Dedifferentiated amniotic fluid mesenchymal stem cell (primary cell): ENCODE measurements at regions not wholly inside any gene's neighbourhood (a gene's known extent, or its start where the extent isn't known, plus 50 kb on each side); places are given as distances from the start of the nearest gene placed in this dataset.

Experiments
- DNase-seq: peaks from one replicate; pipeline ENCODE4 v3.0.0-alpha.2; 2016; ENCODE audit errors: extremely low spot score

DNA sequence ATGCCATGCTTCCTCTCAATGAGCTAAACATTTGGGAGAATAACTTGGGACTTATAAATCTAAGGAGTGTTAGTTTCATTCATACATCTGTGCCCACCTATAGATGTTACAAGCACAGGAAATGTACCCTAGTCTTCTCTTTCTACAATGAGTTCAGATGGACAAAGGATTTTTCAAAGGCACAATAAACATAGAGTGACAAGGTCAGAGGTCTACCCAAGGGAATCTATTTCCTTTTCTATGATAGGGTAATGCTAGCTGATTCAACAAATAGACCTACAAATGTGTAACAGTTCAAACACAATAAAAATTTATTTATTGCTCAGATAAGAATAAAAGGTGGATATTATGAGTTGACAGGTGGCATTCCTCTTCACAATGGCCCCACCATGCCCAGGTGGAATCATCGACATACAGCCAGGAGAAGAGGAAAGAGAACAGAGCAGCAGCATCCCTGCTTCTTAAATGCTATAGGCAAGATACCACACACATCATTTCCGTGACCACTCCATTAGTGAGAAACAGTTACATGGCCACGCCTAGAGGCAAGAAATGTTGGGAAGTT is 421.8 kb downstream of the HNRNPD start:
- no peak for DNase-seq

DNA sequence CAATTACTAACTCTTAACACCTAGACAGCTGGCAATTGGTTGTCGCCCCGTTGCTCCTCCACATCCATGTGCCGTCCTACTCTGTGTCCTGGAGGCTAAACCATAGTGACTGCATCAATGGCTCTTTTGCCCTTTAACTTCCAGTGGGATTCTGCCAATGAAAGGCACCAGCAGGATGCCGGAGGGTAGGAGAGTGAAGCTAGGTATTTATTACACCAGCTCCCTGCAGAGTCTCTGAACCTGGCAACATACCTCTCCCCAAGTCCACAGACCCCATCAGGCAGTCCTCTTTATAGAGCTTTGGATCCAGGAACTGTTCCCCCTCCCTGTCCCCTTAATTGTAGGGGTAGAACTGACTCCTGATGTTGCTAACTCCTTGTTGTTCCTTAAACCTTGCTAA is 426.8 kb downstream of the HNRNPD start:
- DNase-seq = no peak

DNA sequence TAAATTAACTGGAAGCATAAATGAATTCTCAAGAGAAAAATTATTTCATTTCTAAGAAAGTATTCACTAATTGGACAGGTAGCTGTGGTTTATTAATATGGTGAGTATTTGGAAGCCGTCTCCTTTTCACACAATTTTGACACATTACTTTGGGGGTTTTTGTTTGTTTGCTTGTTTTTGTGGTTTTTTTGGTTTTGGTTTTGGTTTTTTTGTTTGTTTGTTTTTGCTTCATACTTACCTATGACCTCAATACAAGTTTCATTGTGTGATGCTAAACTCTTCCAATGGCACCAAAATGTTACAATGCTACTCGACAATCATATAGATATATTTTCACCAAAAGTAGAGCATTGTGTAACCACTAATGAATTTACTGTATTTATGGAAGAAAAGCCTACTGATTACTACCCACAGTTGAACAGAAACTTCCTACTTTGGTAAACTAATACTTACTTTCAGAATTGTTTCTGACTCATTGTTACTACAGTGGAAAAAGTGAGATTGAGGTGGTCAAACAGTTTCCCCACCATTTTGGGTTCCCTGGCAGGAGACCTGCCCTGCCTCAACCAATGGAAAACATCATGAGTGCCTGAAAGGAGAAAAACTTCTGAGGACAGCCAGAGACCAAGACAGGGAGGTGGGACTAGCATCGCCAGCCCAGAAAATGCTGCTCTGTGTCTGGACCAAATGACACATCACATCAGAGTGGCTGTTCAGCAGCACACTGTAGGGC is 443.1 kb downstream of the HNRNPD start:
- DNase-seq = no peak

DNA sequence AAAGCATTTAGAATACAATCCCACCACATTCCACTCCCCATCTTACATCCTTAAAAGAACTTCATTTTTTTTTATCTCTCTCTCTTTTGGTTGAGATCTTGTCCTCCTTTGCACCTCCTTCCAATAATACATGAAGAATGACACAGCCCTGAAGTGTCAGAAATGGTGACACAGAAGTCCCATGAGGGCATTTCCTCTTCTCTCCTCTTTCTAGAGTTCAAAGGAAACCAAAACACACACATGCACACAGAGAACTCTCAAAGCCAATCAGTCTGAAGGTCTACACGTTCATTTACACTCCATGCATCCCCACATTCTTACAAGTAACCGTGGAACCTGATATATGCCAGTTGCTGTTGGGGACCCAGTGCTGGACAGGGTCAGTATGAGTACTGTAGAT is 450.7 kb downstream of the HNRNPD start:
- no peak for DNase-seq

DNA sequence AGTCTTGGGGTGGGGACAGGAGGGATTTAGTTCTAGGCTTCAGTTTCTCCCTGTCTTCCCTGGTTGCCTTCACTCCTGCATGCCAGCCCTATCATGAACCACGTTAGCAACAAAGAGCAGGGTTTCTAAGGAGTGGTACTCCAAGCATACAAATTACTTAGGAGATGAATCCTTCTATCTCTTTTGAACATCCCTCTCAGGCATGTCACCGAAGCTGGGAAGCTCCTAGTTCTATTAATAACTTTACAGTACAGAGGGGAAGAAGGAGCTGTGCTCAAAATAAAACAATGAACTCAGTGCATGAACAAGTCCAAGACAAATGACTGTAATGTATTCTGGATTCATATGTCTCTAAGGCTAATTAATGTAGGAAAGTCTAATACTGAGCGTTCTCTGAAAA is 450.6 kb upstream of the RASGEF1B start:
- no peak for DNase-seq

DNA sequence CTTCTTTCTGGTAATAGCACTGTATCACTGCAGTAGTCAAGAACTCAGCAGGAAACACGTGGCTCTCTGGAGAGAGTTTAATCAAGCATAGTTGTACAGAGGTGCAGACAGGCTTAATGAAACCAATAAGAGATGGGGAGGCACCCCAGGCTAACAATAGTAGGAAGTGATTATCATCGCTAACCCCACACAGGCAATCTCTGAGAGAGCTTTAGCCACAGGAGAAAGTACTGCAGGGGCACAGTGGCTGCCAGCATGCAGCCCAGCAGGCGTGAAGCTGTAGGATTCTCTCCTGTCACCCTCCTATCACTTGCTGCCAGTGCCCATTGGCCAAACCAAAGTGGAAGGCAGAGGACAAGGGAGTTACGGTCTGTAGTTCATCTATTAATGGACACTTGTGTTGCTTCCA is 450.0 kb upstream of the RASGEF1B start:
- DNase-seq = no peak

DNA sequence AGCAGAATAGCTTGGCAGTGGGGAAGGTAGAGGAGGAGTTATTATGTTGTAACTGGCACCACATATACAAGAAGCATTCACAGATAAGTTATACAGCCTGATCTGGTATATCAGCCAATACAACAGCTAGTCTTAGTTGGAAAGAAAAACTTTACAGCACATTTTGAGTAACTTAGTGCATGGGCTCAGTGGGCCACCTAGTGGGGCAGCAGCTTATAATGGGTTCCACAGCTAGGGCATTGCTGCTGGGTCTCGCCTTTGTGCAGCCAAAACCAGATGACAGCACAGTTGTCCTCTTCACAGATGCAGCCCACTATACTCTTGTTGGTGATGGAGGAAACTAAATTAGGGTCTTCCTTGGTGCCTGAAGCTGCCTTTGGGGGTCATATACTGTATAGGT is 448.1 kb upstream of the RASGEF1B start:
- DNase-seq = no peak

DNA sequence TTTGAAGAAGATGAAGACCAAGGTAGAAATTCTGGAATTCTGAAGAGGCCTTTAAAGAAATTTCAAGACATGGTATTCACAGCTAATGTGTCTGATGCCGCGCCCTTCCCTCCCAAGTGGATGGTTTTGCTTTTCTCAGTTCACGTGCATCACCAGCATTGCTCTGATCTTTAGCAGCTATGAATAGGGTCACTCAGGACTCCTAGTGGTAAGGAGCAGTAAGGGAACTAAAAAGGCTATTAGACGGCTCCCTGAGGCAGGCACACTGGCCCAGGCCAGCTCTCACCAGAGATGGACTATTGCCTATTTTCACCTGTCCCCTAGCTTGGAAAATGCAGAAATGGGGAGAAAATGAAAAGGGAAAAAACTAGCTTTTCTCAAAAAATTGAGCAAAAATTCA is 447.5 kb upstream of the RASGEF1B start:
- DNase-seq = no peak

DNA sequence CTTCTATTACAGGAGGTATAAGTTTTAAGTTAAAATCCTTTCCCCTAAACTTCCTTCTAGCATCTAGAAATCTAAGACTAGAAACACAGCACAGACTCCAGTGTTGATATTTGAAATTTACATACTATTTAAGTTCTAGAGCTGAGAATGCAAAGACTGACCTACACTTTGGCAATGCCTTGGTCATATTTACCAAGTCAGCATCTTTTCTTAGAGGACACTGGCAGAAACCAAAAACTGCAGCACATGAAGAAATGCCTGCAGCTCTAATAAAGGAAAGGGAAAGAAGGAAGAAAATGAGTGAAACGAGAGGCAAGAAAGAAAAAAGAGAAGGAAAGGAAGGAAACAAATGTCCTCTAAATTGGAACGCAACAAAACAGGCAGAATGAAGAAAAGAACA is 443.7 kb upstream of the RASGEF1B start:
- DNase-seq = no peak

DNA sequence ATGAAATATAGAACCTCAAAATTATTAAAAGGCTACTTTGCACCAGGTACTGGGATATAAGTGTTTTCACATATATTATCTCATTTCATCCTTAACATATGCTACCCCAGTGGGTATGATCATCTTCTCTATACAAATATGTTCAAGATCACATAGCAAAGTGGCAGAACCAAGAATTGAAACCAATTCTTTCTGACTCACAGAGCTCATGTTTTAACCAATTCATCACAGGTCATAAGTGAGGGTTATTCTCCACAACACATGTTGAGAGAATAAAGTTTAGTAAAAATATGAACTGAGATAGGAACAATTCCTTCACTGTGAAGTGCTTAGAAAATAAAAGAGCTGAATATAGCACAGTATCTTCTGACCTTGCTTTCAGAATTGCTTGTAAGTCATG is 442.9 kb upstream of the RASGEF1B start:
- no peak for DNase-seq

DNA sequence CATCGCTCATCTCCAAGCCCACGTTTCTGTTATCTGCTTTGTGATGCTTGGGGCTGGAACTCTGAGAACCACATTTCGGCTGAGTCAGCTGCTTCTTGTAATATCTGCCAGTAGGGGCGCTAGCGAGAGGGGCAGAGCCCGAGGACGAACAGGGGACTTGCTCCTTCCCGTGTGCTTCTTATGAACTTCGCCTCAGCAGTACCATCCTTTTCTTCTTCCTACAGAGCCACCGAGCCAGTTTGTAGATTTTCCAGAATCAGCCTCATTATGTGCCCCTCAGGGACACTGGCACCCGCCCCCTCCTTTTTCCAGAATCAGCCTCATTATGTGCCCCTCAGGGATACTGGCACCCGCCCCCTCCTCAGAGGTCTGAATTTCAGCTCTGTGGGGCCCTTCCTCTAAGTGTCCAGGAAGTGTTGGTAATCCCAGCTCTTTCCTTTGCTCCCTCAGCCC is 441.7 kb upstream of the RASGEF1B start:
- no peak for DNase-seq

DNA sequence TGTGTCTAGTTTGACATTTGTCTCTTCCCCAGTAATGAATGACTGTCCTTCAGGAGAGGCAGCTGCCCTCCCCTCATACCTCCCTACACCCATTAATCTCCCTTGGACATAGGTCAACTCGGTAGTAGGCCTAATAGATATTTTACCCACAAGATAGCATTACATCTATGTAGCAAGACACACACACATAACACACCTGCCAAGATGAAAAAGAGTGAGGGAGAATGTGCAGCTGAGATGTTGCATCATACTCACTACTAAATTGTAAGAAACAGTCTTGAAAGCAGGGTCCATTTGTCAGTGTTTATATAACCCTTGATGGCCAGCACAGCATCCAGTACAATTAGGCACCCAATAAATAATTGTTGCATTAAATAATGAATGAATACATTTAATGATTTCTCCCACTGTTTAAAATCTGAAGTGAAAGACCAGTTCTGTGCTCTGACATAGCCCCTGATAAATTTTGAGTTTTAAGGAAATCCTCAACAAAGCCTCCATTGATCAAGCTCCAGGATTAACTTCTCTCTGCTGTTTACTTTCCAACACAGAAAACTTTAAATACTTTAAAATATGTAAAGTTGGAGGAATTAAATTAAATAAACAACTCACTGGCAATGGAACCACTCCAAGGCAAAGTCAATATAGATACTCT is 440.8 kb upstream of the RASGEF1B start:
- DNase-seq = no peak

DNA sequence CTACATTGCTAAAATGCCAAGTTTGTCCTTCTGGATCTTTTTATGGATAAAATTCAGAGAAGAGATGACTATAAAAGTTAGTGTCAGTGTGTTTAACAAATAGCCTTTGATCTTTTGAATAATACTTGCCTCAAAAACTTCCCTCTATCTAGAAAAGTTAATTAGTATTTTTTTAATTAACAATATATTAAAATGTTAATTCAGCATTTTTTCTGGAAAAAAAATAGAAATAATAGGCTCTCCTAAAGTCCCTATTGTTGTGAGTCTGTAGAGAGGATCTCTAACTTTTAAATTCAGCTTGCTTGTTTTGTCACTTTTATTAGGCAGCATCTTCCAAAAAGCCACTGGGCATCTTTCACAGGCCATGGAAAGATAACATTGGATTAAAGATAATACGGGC is 435.2 kb upstream of the RASGEF1B start:
- no peak for DNase-seq

DNA sequence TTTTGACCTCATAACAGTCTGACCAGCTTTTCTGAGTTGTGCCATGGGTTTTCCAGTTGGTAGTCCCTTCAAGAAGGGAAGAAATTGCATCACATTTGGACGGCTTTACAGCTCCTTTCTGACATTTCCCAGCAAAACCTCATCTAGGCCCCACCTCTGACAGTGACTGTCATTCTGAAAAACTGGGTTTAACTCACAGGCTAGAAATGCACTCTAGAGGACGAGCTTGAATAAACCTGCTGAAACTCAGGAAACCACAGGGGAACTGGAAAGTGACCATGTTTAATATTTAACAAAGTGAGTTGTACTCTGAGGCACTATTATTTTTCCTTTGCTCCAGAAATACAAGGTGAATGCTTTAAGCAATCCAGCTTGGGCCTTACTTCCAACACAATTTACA is 434.3 kb upstream of the RASGEF1B start:
- DNase-seq = no peak

DNA sequence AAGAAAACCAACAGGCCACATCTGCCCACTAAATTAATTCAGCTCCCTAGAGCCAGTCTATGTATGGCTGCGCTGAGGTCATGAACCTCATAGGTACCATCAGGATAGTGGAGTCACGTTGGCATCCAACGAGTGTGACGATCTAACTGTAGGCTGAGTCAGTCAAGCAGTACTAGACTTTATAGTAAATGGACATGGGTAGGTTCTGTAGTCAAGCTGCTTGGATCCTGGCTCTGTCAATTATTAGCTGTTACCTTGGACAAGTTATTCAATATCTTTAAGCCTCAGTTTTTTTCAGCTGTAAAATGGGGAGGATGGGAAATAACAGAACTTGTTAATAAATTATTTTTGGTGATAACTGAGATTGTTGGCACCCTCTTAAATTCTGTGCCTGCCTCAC is 432.4 kb upstream of the RASGEF1B start:
- no peak for DNase-seq

DNA sequence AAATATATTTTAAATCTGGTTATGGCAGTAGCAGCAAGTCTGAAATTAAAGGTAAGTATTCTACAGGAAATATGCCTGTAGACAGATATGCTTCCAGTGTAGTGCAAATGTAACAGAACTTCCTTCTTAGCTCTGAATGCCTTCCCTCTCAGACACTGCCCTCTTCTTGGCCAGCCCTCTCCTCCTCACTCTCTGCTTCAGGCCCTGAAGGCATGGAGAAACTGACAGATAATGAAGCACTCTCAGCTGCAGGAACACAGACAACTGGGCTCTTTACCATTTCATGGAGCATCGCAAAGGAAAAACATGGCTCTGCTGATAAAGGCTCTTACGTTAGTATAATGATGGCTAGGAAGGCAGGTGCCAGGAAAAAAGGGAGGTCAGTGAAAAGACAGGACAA is 431.5 kb upstream of the RASGEF1B start:
- no peak for DNase-seq

DNA sequence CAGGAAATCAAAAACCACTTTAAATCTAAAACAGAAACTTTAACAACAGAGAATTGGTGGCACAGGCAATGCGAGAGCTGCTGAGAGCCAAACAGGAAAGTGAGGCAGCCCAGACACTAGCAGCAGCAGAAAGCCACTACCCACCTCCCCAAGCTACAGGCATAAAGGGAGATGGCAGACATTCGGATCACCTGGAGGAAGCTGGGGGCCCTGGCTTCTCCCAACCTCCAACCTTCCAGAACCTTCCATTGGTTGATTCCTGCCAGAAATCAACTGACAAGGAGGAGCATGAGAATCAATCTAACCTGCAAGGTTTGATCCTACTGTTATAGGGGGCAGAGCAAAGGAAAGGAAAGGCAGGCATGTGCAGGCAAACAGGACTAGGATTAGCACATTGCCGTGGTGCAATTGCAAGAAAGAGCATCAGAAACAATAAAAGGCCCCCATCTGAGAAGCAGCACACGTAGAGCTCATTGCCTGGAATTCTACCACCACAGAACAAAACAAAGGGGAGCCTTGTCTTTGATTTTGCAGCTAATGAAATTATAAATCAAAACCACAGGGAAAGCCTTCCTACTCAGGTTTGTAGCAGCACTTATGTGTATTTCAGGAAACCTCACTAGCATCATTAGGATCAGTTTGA is 427.3 kb upstream of the RASGEF1B start:
- no peak for DNase-seq

DNA sequence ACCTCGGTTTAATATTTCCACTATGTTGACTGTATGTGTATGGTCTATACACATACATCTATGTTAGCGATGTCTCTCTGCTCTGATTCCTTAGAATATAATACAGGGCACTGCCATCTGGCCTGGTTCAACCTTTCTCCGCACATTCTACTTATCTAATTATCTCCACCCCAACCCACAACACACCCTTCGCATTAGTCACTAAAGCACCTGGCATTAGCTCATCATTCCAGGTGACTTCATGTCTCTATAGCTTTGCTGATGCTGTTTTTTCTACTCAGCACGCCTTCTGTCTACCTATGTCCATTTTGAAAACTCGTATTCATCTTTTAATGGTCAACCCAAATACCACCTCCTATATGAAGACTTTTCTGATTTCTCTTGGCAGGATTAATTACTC is 425.2 kb upstream of the RASGEF1B start:
- no peak for DNase-seq

DNA sequence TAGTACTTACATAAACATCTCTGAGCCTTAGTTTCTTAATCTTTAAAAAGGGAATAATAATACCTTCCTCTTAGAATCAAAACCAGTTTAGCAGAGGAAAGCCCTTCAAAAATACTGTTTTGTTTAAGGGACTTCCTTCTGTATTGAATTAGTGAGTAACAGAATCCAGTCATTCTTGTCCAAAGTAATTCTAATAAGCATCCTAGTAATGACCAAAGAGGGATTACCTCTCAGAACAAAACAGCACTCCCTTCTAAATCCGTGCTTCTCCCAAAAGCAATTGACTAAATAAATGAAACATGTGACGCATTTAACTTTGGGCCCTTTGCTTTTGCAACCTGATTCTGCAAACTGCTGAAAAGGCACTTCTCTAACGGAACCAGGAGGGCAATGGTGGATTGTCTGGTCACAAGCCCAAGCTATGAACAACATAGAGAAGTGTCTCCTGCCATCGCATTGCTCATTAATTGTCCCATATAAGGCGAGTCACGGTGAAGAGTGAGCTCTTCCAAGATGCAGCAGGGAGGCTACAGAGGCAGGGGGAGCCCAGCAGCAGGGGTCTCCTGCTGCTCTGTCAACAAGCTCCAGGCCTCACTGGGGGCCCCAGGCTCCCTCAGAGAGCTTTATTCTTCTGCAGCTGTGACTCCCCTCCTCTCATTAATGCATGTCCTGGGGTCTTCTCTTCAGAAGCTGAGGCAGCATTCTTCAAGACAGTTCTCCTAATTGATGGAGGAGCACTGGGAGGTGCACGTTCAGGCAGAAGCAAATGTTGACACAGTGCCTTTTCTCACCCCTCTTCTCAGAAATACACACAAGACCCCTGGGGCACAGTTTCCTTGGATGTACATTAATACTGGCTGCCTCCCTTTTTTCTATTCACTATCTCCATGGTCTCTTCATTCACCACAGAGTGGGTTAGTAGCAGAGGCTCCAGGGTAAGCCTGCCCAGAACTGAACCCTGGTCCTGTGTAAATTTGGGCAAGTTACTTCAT is 419.6 kb upstream of the RASGEF1B start:
- DNase-seq = no peak

DNA sequence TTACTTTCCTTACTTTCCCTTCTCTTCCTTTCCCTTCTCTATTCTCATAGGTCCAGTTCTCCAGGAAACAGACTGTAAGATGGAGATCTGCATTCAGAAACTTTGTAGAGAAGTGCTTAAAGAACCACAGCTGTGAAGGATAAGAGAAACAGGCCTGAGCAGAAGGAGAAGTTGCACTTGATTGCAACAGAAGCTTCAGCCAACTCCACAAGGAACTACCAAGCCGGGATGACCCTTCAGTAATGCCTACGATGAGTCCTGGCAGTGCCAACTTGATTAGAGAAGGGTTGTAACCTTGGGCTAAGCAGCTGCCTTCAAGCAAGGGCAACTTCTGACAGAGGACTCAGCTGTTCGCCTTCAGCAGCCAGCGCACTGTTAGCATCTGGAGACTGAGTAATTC is 413.3 kb upstream of the RASGEF1B start:
- no peak for DNase-seq
